ENCODE measurements at regions not wholly inside any gene's neighbourhood (a gene's known extent, or its start where the extent isn't known, plus 50 kb on each side); places are given as distances from the start of the nearest gene placed in this dataset.

- no peak for FAIRE-seq
- H3K9ac ChIP-seq (replicated peaks in 1 of 4; ENCODE audit: extremely low read depth in 1 of 4, low read depth in 3 of 4, low read length in 3 of 4), result no peak overlapping the region
- H3K4ac ChIP-seq (replicated peaks; ENCODE audit: insufficient read length, low read depth, low read length), result no peak overlapping the region
- H3K79me2 ChIP-seq (ENCODE audit: control insufficient read depth in 1 of 2, insufficient read depth in 2 of 2, low read length in 2 of 2), result no peaks in the 10 kb centered on the region
- ChIA-PET CTCF (ENCODE audit: partially characterized antibody) (interaction anchor here (1.0 kb wide), 1 partner anchor 265 kb away, joined by 3 read pairs; no protein-coding TSS in a partner anchor), POLR2A (ENCODE audit: partially characterized antibody) (no interaction called here)
- no peak overlapping the region for H2BK12ac ChIP-seq (ENCODE audit: low read depth, low read length)
- H4K5ac ChIP-seq (ENCODE audit: insufficient read length, low read depth, low read length), result no peak overlapping the region
- no peak overlapping the region for H3K4me3 ChIP-seq (ENCODE audit: extremely low read depth in 1 of 4, insufficient read depth in 2 of 4, low read depth in 3 of 4, low read length in 4 of 4)
- H4K20me1 ChIP-seq (replicated peaks in 1 of 2; ENCODE audit: control insufficient read depth in 1 of 2, insufficient read depth in 2 of 2, low read length in 2 of 2), result no peaks in the 10 kb centered on the region
- no peak overlapping the region for H3K18ac ChIP-seq (ENCODE audit: extremely low read depth, low read length)
- H3K14ac ChIP-seq (ENCODE audit: insufficient read length), result no peak overlapping the region
- no peaks in the 10 kb centered on the region; a peak in 2 of 7 replicates for H3K4me1 ChIP-seq (replicated peaks in 1 of 4; ENCODE audit: control insufficient read depth in 3 of 4, insufficient read depth in 4 of 4, low read length in 3 of 4)
- H4K8ac ChIP-seq (ENCODE audit: extremely low read depth, insufficient read depth, low read length), result no peak overlapping the region
- H3K23me2 ChIP-seq (ENCODE audit: low read depth, low read length), result no peaks in the 10 kb centered on the region
- H2AK5ac ChIP-seq (ENCODE audit: low read depth, low read length), result no peak overlapping the region
- no peak overlapping the region for H3K23ac ChIP-seq (ENCODE audit: insufficient read length)
- no peak overlapping the region for H3K4me2 ChIP-seq (ENCODE audit: insufficient read depth in 1 of 2, low read depth in 2 of 2, low read length in 2 of 2)
- no peaks in the 10 kb centered on the region for H3K27me3 ChIP-seq (replicated peaks in 1 of 4; ENCODE audit: control insufficient read depth in 3 of 4, extremely low read depth in 1 of 4, insufficient read depth in 3 of 4, low read length in 3 of 4)
- 93% methylated on average over 3 of the region's 3 CpGs; no CpG with 5 or more reads in 1 of the 2 experiments for WGBS, 2 experiments (ENCODE audit: extremely low coverage in 1 of 2, insufficient coverage in 1 of 2, insufficient read length in 1 of 2, insufficient replicate concordance in 2 of 2, low coverage in 1 of 2, low lambda C conversion rate in 2 of 2, missing lambda C conversion rate in 1 of 2)
- no peaks in the 10 kb centered on the region for H3K9me3 ChIP-seq (ENCODE audit: insufficient read depth in 2 of 2, low read depth in 1 of 2, low read length in 1 of 2)
- DNase-seq (ENCODE audit: low read depth in 1 of 2, low spot score in 2 of 2), result no peak
- no peaks in the 10 kb centered on the region for H3K79me1 ChIP-seq (ENCODE audit: low read depth, low read length)
- H3K56ac ChIP-seq (replicated peaks; ENCODE audit: insufficient read length, low read depth, low read length), result no peak overlapping the region
- H3K27ac ChIP-seq (ENCODE audit: low read depth, low read length), result no peak overlapping the region
- no peak overlapping the region for H4K91ac ChIP-seq (replicated peaks; ENCODE audit: insufficient read length, low read length)
- no peak overlapping the region for H2BK120ac ChIP-seq (replicated peaks; ENCODE audit: low read depth, low read length)
- no peak overlapping the region for H2BK20ac ChIP-seq (ENCODE audit: low read length)
- H3K36me3 ChIP-seq (ENCODE audit: control insufficient read depth in 2 of 4, insufficient read depth in 4 of 4, low read length in 3 of 4), result no peaks in the 10 kb centered on the region
- H2BK5ac ChIP-seq (ENCODE audit: low read depth, low read length), result no peak overlapping the region
- H2BK15ac ChIP-seq (ENCODE audit: low read length), result no peak overlapping the region
- H2AFZ ChIP-seq (ENCODE audit: low read length), result no peak overlapping the region
- TF ChIP-seq CHD2 (IDR thresholded peaks at IDR 0.05; ENCODE audit: low read length) (no peak), KDM1A (IDR thresholded peaks at IDR 0.05; ENCODE audit: borderline replicate concordance, low read length) (no peak), RFX5 (IDR thresholded peaks at IDR 0.05; ENCODE audit: borderline replicate concordance, low read depth, low read length) (no peak), NRF1 (IDR thresholded peaks at IDR 0.05; ENCODE audit: low read depth, low read length) (no peak), MAX (IDR thresholded peaks at IDR 0.05) (no peak), JUN (IDR thresholded peaks at IDR 0.05; ENCODE audit: low read depth, low read length) (no peak), POLR2A (IDR thresholded peaks at IDR 0.05; ENCODE audit: control extremely low read depth in 1 of 2, low read depth in 2 of 2, low read length in 2 of 2) (no peak), CBX5 (IDR thresholded peaks at IDR 0.05; ENCODE audit: low read depth, low read length) (no peak), SUZ12 (IDR thresholded peaks at IDR 0.05; ENCODE audit: low read length) (no peak), EGR1 (IDR thresholded peaks at IDR 0.05; ENCODE audit: borderline replicate concordance, low read depth, low read length) (no peak), E2F6 (IDR thresholded peaks at IDR 0.05) (no peak), SAP30 (IDR thresholded peaks at IDR 0.05; ENCODE audit: insufficient read depth, insufficient replicate concordance, low read length) (no peak), RBBP5 (IDR thresholded peaks at IDR 0.05; ENCODE audit: borderline replicate concordance, low read depth, low read length) (no peak), HDAC2 (IDR thresholded peaks at IDR 0.05; ENCODE audit: borderline replicate concordance in 1 of 2, low read depth in 2 of 2, low read length in 2 of 2) (no peak), JUND (IDR thresholded peaks at IDR 0.05; ENCODE audit: low read length) (no peak)
These were observed 136.4 kb upstream of the TAS2R1 start for GRCh38 chr5:9766581-9766980.
